ENCODE measurements at regions not wholly inside any gene's neighbourhood (a gene's known extent, or its start where the extent isn't known, plus 50 kb on each side); places are given as distances from the start of the nearest gene placed in this dataset.

DNA sequence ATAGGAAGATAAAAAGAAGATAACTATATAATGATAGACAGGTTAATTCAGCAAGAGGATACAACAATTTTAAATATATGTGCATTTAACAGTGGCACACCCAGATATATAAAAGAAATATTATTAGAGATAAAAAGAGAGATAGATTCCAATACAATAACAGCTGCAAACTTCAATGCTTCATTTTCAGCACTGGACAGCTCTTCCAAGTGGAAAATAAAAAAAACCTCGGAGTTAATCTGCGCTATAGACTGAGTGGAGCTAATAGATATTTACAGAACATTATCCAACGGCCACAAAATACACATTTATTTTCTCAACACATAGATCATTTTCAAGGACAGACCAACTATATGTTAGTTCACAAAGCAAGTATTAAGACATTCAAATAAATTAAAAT, 1229.5 kb upstream of the CDH6 start:
- no peak for TF ChIP-seq NFIC (IDR thresholded peaks at IDR 0.05)
- no peak for TF ChIP-seq FOXM1 (IDR thresholded peaks at IDR 0.05; ENCODE audit: borderline replicate concordance, low read depth)

All from Ishikawa (cell line).